HG03521 (cell line): ENCODE measurements at regions not wholly inside any gene's neighbourhood (a gene's known extent, or its start where the extent isn't known, plus 50 kb on each side); places are given as distances from the start of the nearest gene placed in this dataset.
A peak's percentile ranks its signal among the peaks of the same experiment; 100 is the strongest.

Experiments used
- ATAC-seq: cut with Tn5 transposase; IDR thresholded peaks from one replicate; pipeline ENCODE4 v1.9.1; 2021; ENCODE audit warnings: mild to moderate bottlenecking, moderate library complexity; ENCODE audit not compliant: unreplicated experiment

GRCh38 chr5:159422361-159422760, 92.1 kb upstream of the IL12B start:
- ATAC-seq: no peak

- ATAC-seq: no peak
Observed at GRCh38 chr5:159422910-159423309, 92.6 kb upstream of the IL12B start.

GRCh38 chr5:159424123-159424522, 93.8 kb upstream of the IL12B start:
- ATAC-seq: no peak

- no peak for ATAC-seq
Observed at GRCh38 chr5:159426694-159427093, 96.4 kb upstream of the IL12B start.

- ATAC-seq: peak; percentile 66
Observed at GRCh38 chr5:159427180-159428012, 97.1 kb upstream of the IL12B start.

- ATAC-seq: no peak
Observed at GRCh38 chr5:159430361-159431012, 100.2 kb upstream of the IL12B start.

- ATAC-seq: no peak
Observed at GRCh38 chr5:159435855-159436254, 105.6 kb upstream of the IL12B start.

GRCh38 chr5:159438092-159438491, 107.8 kb upstream of the IL12B start:
- ATAC-seq: no peak

GRCh38 chr5:159439002-159439401, 108.7 kb upstream of the IL12B start:
- no peak for ATAC-seq

GRCh38 chr5:159440235-159440634, 109.9 kb upstream of the IL12B start:
- peak; percentile 42 for ATAC-seq

- ATAC-seq: no peak
Observed at GRCh38 chr5:159440968-159441367, 110.7 kb upstream of the IL12B start.

- no peak for ATAC-seq
Observed at GRCh38 chr5:159441441-159441840, 111.2 kb upstream of the IL12B start.

GRCh38 chr5:159442206-159442850, 112.0 kb upstream of the IL12B start:
- ATAC-seq: no peak

- ATAC-seq: no peak
Observed at GRCh38 chr5:159444441-159445082, 114.3 kb upstream of the IL12B start.

- no peak for ATAC-seq
Observed at GRCh38 chr5:159447116-159447515, 116.8 kb upstream of the IL12B start.

GRCh38 chr5:159448841-159449407, 118.6 kb upstream of the IL12B start:
- no peak for ATAC-seq

- ATAC-seq: no peak
Observed at GRCh38 chr5:159449925-159450324, 119.6 kb upstream of the IL12B start.

GRCh38 chr5:159450417-159450816, 120.1 kb upstream of the IL12B start:
- ATAC-seq: no peak

- ATAC-seq: no peak
Observed at GRCh38 chr5:159451197-159452052, 121.1 kb upstream of the IL12B start.
